OCI-LY3 (cell line): ENCODE measurements at regions not wholly inside any gene's neighbourhood (a gene's known extent, or its start where the extent isn't known, plus 50 kb on each side); places are given as distances from the start of the nearest gene placed in this dataset.

Experiments used
- CTCF ChIP-seq: fragments of 200-600, 300-600 bp; sonication (generic); IDR thresholded peaks from 2 replicates; pipeline ENCODE4 v1.5.1; 2014; ENCODE audit warnings: antibody characterized with exemption, low read length, low read depth
- EZH2phosphoT487 ChIP-seq: fragments of 200-600 bp; shearing (Covaris generic); IDR thresholded peaks from 2 replicates; pipeline ENCODE4 v1.6.1; 2018; ENCODE audit warnings: antibody characterized with exemption, mixed run types, low read depth

GRCh38 chr10:4754143-4754542, 71.9 kb upstream of the AKR1E2 start:
- no peak for TF ChIP-seq CTCF
- no peak for TF ChIP-seq EZH2phosphoT487
